ENCODE measurements at regions not wholly inside any gene's neighbourhood (a gene's known extent, or its start where the extent isn't known, plus 50 kb on each side); places are given as distances from the start of the nearest gene placed in this dataset.

GRCh38 chr14:47872588-47872987 lies 197.2 kb upstream of the MDGA2 start:
- TF ChIP-seq CTCF (IDR thresholded peaks at IDR 0.05) (no peak), ZFX (IDR thresholded peaks at IDR 0.05; ENCODE audit: borderline replicate concordance) (no peak)
- H3K27ac ChIP-seq = no peak overlapping the region

GRCh38 chr14:47863441-47863840 lies 188.0 kb upstream of the MDGA2 start:
- TF ChIP-seq CTCF (IDR thresholded peaks at IDR 0.05) (no peak), ZFX (IDR thresholded peaks at IDR 0.05; ENCODE audit: borderline replicate concordance) (no peak)
- H3K27ac ChIP-seq = no peak overlapping the region

- no peak overlapping the region for H3K27ac ChIP-seq
- TF ChIP-seq CTCF (IDR thresholded peaks at IDR 0.05) (no peak), ZFX (IDR thresholded peaks at IDR 0.05; ENCODE audit: borderline replicate concordance) (no peak)
Measured at GRCh38 chr14:47857646-47858045, 182.2 kb upstream of the MDGA2 start.

GRCh38 chr14:47852278-47852677 lies 176.9 kb upstream of the MDGA2 start:
- TF ChIP-seq ZFX (IDR thresholded peaks at IDR 0.05; ENCODE audit: borderline replicate concordance) = no peak
- no peak for TF ChIP-seq CTCF (IDR thresholded peaks at IDR 0.05)
- H3K27ac ChIP-seq = no peak overlapping the region

- TF ChIP-seq ZFX (IDR thresholded peaks at IDR 0.05; ENCODE audit: borderline replicate concordance) (no peak), CTCF (IDR thresholded peaks at IDR 0.05) (no peak)
- no peak overlapping the region for H3K27ac ChIP-seq
Measured at GRCh38 chr14:47846008-47846407, 170.6 kb upstream of the MDGA2 start.

- TF ChIP-seq ZFX (IDR thresholded peaks at IDR 0.05; ENCODE audit: borderline replicate concordance) (no peak), CTCF (IDR thresholded peaks at IDR 0.05) (no peak)
- no peak overlapping the region for H3K27ac ChIP-seq
Measured at GRCh38 chr14:47843236-47843635, 167.8 kb upstream of the MDGA2 start.

- TF ChIP-seq ZFX (IDR thresholded peaks at IDR 0.05; ENCODE audit: borderline replicate concordance) (no peak), CTCF (IDR thresholded peaks at IDR 0.05) (no peak)
- no peak overlapping the region for H3K27ac ChIP-seq
Measured at GRCh38 chr14:47833011-47833410, 157.6 kb upstream of the MDGA2 start.

Measured in 22Rv1 (cell line).